ENCODE measurements at regions not wholly inside any gene's neighbourhood (a gene's known extent, or its start where the extent isn't known, plus 50 kb on each side); places are given as distances from the start of the nearest gene placed in this dataset.

- TF ChIP-seq ZNF19 (tag by site-specific recombination; IDR thresholded peaks at IDR 0.05; ENCODE audit: low read depth) (no peak), ZNF704 (tag by site-specific recombination; IDR thresholded peaks at IDR 0.05) (no peak), ZNF274 (IDR thresholded peaks at IDR 0.05; ENCODE audit: low read length) (no peak), ZNF274 (tag by site-specific recombination; IDR thresholded peaks at IDR 0.05; ENCODE audit: borderline replicate concordance) (no peak), CTCF (tag by site-specific recombination; IDR thresholded peaks at IDR 0.05) (no peak), ZNF121 (tag by site-specific recombination; IDR thresholded peaks at IDR 0.05) (no peak), MYNN (tag by site-specific recombination; IDR thresholded peaks at IDR 0.05; ENCODE audit: borderline replicate concordance) (no peak)
- TF ChIP-seq, protein P1, sequence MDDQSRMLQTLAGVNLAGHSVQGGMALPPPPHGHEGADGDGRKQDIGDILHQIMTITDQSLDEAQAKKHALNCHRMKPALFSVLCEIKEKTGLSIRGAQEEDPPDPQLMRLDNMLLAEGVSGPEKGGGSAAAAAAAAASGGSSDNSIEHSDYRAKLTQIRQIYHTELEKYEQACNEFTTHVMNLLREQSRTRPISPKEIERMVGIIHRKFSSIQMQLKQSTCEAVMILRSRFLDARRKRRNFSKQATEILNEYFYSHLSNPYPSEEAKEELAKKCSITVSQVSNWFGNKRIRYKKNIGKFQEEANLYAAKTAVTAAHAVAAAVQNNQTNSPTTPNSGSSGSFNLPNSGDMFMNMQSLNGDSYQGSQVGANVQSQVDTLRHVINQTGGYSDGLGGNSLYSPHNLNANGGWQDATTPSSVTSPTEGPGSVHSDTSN (CRISPR knock-in tag; IDR thresholded peaks at IDR 0.05), result no peak
Measured at GRCh38 chr7:153640586-153640985, 411.6 kb upstream of the DPP6 start.
